Glomerular visceral epithelial cell (primary cell): ENCODE measurements at regions not wholly inside any gene's neighbourhood (a gene's known extent, or its start where the extent isn't known, plus 50 kb on each side); places are given as distances from the start of the nearest gene placed in this dataset.

Experiments used
- DNase-seq: peaks from one replicate; pipeline ENCODE4 v3.0.0-alpha.2; 2016; ENCODE audit errors: extremely low spot score

DNA sequence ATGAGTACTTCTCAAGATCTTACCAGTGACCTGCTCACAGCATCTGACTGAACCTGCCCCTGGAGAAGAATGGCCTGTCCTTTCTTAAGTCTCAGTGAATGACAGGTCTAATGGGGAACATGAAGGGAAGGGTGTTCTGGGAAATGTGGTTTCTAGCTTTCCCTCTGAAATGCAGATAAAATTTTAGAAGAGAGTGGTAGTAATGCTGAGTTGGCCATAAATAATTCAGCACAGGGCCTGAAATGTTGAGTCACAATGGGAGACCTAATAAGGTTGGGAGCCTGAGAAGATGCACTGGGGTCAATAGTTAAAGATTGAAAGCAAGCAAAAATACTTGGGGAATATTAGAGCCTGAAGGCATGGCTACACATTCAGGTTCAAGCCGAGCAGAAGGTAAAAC, 214.9 kb upstream of the ARHGAP24 start:
- no peak for DNase-seq

GRCh38 chr4:85265234-85265633, 209.7 kb upstream of the ARHGAP24 start:
- DNase-seq: no peak

GRCh38 chr4:85268188-85268587, 206.8 kb upstream of the ARHGAP24 start:
- DNase-seq: no peak

- no peak for DNase-seq
These were observed 206.0 kb upstream of the ARHGAP24 start for GRCh38 chr4:85268961-85269360.

GRCh38 chr4:85274955-85275354, 200.0 kb upstream of the ARHGAP24 start:
- no peak for DNase-seq

GRCh38 chr4:85280963-85281362, 194.0 kb upstream of the ARHGAP24 start:
- DNase-seq: no peak

- no peak for DNase-seq
These were observed 183.7 kb upstream of the ARHGAP24 start for GRCh38 chr4:85291226-85291625.

GRCh38 chr4:85298037-85298436, 176.9 kb upstream of the ARHGAP24 start:
- no peak for DNase-seq

DNA sequence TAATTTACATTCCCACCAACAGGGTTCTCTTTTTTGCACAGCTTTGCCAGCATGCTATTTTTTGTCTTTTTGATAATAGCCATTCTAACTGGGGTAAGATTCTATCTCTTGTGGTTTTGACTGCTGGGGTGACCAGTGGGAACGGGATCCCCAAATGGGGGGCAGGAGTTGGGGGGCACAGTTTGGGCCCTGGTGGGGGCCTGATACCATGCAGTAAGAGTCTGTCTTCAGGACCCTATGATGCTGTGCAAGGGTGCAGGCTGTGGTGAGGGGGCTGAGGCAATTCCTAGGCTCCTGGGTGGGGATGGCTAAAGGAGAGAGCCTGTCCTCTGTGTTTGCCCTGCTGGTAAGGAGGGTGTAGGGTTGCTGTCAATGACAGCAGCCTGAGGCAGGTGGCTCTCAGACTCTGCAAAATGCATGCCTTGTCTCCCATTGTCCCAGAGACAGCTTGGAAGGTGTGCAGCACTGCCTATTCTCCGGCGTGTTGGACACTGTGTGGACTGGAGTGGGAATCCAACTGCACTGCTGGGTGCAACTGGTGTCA, 172.7 kb upstream of the ARHGAP24 start:
- no peak for DNase-seq

DNA sequence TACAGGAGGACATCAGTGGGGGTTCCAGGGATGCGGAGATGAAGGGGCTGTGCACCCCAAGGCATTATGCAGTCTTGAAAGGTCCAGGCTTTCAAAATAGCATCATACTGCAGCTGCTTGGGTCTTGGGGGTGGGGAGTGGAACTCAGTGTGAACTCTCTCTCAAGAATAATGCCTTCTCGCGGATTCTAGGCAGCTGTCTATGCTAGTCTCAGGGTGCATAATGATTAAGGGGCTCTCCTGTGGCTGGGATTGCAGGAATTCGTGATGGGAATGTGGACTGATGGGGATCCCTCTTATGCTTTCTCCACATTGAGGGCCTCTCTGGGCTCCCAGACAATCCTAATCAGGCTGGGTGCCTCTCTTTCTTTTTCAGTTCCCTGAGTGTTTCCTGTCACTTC, 172.2 kb upstream of the ARHGAP24 start:
- no peak for DNase-seq

DNA sequence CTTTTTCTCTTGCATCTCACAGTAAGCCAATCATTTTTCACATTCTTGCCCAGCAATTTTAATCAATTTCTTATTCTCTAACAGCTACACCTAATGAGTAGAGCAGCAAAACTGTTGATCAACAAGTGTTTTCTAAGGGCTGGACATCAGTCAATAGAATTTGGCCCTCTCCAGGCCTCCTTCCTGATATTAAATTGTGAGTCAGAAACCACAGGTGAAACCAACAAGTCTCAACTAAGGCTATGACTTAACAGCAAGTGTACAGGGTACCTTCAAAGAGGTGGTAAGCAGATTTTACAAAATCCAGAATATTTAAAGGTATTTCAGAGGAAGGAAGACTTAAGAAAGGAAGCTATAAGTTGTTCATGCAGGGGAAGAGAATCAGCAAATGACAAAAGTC, 156.5 kb upstream of the ARHGAP24 start:
- DNase-seq: no peak

GRCh38 chr4:85358831-85359230, 116.1 kb upstream of the ARHGAP24 start:
- no peak for DNase-seq

GRCh38 chr4:85362550-85362949, 112.4 kb upstream of the ARHGAP24 start:
- no peak for DNase-seq

GRCh38 chr4:85367815-85368214, 107.1 kb upstream of the ARHGAP24 start:
- DNase-seq: no peak

DNA sequence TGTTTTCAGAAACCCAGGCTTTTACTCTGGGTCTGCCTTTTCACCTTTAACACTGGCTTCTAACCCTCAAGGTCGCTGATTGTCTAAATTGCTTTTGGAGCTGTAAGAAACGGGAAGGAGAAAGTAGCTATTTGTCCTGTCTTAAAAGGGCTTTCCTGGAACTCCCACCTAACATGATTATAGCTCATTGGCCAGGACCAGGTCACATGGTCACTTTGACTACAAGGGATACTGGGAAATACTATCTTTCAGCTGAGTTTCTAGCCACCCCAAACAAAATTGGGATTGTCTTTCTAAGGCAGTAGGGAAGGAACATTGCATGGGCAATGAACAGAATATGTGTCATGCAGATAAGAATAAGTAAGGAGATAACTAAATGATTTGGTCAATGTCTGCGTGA, 106.7 kb upstream of the ARHGAP24 start:
- no peak for DNase-seq

- DNase-seq: no peak
These were observed 106.0 kb upstream of the ARHGAP24 start for GRCh38 chr4:85368932-85369331.

DNA sequence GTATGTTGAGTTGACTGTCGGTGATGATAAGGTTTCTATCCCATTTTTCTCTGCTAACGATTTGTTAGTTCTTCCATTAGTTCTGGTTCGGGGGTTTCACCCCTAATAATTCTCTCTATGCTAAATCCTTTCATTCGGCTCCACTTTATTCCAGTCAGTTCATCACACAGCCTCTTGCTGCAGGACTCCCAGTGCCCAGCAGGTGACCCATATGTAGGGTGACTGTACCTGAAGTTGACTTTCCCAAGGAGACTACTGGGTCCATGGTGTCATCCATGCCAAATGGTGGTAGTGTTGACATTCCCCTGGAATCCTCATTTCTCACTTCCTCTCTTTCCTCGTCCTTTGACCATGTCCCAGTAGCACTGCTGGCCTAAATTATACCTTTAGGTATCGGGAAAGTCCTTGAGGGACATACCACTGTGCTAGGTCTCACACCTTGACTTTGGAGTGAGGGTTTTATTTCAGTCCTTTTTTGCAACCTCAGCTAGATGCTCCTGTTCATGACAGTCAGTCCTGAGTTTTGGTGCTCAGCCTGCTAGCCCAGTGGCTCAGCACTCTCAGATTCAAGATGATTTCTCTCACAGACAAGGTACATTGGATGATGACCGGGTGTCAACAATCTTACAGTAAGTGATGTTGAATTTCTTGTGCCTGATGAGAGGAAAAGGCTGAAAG, 105.1 kb upstream of the ARHGAP24 start:
- DNase-seq: no peak

DNA sequence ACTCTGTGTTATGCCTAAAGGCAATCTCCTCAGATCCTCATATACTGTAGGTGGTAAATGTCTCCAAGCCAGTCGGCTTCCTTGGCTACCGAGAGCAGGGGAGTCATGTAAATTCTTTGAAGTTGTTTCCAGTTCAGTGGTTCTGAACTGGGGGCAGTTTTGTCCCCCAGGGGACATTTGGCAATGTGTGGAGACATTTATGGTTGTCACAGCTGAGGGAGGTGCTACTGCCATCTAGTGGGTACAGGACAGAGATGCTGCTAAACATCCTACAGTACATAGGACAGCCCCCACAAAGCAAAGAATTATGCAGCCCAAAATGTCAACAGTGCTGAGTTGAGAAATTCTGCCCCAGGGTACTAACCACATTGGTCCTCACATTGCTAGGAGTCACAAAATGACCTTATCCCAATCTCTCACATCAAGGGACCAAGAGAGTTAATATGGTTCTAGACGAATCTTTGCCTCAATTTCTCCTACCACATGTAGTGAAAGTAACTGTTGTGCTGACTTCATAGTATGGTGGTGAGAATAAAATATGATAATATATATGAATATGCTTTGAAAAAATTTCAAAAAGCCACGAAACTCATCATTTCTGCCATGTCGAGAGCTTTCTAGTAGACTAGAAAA, 104.4 kb upstream of the ARHGAP24 start:
- DNase-seq: peak; percentile 30

DNA sequence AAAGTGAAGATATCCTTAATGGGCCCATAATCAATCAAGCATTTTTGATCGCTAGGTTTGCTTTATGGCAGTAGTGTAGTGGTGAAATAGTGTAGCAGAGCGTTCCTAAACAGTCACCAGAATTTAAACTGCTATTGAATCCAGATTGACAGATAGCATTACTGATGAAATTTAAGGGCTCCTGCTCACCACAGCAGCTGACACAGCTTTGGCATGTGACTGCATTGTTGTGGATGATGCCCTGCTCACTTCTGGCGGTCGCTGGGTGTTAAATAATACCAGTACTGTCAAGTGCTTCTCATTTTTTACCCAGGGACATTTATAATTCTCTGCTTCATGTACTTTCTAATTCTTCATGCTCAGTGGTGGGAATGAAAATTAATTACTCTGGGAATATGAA, 102.0 kb upstream of the ARHGAP24 start:
- DNase-seq: no peak

DNA sequence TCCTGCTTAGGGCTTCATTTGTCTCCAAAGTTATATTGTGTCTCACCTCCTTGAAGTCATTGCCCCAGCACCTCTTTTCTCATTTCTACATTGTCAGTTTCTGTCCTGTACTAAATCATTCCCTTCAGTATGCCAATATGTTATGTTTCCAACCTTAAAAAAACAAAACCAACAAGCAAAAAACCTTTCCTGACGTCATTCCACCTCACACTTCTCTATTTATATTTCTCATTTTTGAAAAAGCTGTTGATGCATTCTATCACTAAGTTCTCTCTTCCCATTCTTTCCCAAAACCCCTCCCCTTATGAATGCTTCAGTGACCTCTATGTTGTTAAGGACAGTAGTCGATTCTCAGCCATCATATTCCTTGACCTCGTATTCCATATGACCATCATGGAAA, 98.7 kb upstream of the ARHGAP24 start:
- no peak for DNase-seq

DNA sequence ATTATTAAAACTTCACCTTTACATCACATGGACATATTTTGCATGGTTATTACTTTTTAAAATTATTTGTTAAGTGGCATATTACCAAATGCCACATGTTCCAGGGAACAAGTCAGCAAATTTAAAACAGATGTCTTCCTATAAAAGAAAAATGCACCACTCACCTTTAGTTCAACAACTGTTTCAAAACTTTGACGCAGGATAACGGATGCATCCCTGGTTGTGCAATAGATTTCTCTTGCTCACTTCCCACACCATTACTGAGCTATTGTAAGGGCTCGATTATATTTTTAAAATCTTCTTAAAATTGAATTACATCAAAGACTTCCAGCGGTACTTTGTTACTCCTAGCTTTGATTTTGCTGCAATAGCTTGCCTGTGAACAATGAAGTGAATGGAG, 93.0 kb upstream of the ARHGAP24 start:
- no peak for DNase-seq

- no peak for DNase-seq
These were observed 83.9 kb upstream of the ARHGAP24 start for GRCh38 chr4:85391071-85391470.

GRCh38 chr4:85391589-85392410, 83.2 kb upstream of the ARHGAP24 start:
- no peak for DNase-seq
